ENCODE measurements at regions not wholly inside any gene's neighbourhood (a gene's known extent, or its start where the extent isn't known, plus 50 kb on each side); places are given as distances from the start of the nearest gene placed in this dataset. TPM values are rescaled to one million over a fixed set of nuclear protein-coding genes. Genes with fewer than 3 reads are reported as not detected.

GRCh38 chr12:98465505-98465904, 49.9 kb upstream of the TMPO start:
- 25% methylated on average over 1 of the region's 1 CpG for WGBS (ENCODE audit: insufficient coverage, insufficient replicate concordance, low lambda C conversion rate, missing lambda C conversion rate)
- Histone ChIP-seq H3K27ac (ENCODE audit: control insufficient read depth, insufficient read depth) (no peak overlapping the region), H3K79me2 (ENCODE audit: control insufficient read depth, insufficient read depth, low read length) (no peaks in the 10 kb centered on the region), H4K20me1 (ENCODE audit: control insufficient read depth, insufficient read depth) (no peaks in the 10 kb centered on the region), H3K36me3 (ENCODE audit: control insufficient read depth in 2 of 2, insufficient read depth in 2 of 2, low read length in 1 of 2) (no peaks in the 10 kb centered on the region), H3K4me3 (no peak overlapping the region), H3K4me2 (ENCODE audit: control insufficient read depth, insufficient read depth) (no peak overlapping the region), H2AFZ (ENCODE audit: control insufficient read depth, low read depth, low read length) (no peak overlapping the region), H3K9me3 (replicated peaks; ENCODE audit: control insufficient read depth, insufficient read depth, low read length) (no peaks in the 10 kb centered on the region; the same call in 2 of the 3 replicates), H3K9ac (ENCODE audit: control insufficient read depth, insufficient read depth, low read length) (no peak overlapping the region), H3K4me1 (ENCODE audit: control insufficient read depth, insufficient read depth, low read length) (peaks cover 6% of the 10 kb centered on the region; the same call in 1 of the 2 replicates), H3K27me3 (replicated peaks in 1 of 2; ENCODE audit: control insufficient read depth in 2 of 2, insufficient read depth in 2 of 2, low read length in 1 of 2) (no peaks in the 10 kb centered on the region; a peak in 1 of 4 replicates)
- no peak for FAIRE-seq
- BruUV-seq (replicated peaks): no TSS peak
- no peak for TF ChIP-seq CUX1 (IDR thresholded peaks at IDR 0.05; ENCODE audit: insufficient replicate concordance, low read depth, low read length)
- TF ChIP-seq TCF7 (IDR thresholded peaks at IDR 0.05; ENCODE audit: borderline replicate concordance): no peak
- no peak for TF ChIP-seq TARDBP (IDR thresholded peaks at IDR 0.05; ENCODE audit: borderline replicate concordance)
- TF ChIP-seq BCLAF1 (IDR thresholded peaks at IDR 0.05): no peak
- ChIA-PET CTCF (no interaction called here), SMC1A (ENCODE audit: uncharacterized antibody, unreplicated experiment) (no interaction called here), RAD21 (ENCODE audit: unreplicated experiment) (no interaction called here), POLR2A (no interaction called here)
- DNase-seq (ENCODE audit: low read depth, low spot score): no peak
- ATAC-seq: no peak
- intact Hi-C loops (cut with micrococcal nuclease; ENCODE audit: unreplicated experiment): no loop called here
- in situ Hi-C loops (cut with MboI): no loop called here

Small RNA genes lying in the stretch of these regions (microRNA-seq; reads per million reads assigned to microRNA genes)
- not detected for gene MIR4303
- gene MIR4495: not detected

Small RNA genes lying in the stretch of these regions (small RNA-seq; reads per million reads assigned to genes)
- gene AC018659.1 (not detected), gene MIR4303 (not detected), gene MIR4495 (not detected), gene RNU4-41P (not detected), gene RNU6-36P (not detected)
